HEK293 (cell line): ENCODE measurements at regions not wholly inside any gene's neighbourhood (a gene's known extent, or its start where the extent isn't known, plus 50 kb on each side); places are given as distances from the start of the nearest gene placed in this dataset.
A peak's percentile ranks its signal among the peaks of the same experiment; 100 is the strongest.

Experiments used
- GFI1B ChIP-seq: fragments of 450-650 bp; formaldehyde crosslinking; IDR thresholded peaks from 2 replicates; pipeline ENCODE4 v1.5.1; 2016; ENCODE audit warnings: missing biosample characterization, missing genetic modification characterization
- GLIS1 ChIP-seq: fragments of 450-650 bp; formaldehyde crosslinking; IDR thresholded peaks from 2 replicates; pipeline ENCODE4 v1.5.1; 2016; ENCODE audit warnings: missing biosample characterization, missing genetic modification characterization
- IKZF3 ChIP-seq: fragments of 450-650 bp; IDR thresholded peaks from 2 replicates; pipeline ENCODE4 v1.5.0; 2018; ENCODE audit warnings: missing biosample characterization, mild to moderate bottlenecking, missing genetic modification characterization, moderate library complexity
- PRDM1 ChIP-seq: fragments of 450-650 bp; formaldehyde crosslinking; IDR thresholded peaks from 2 replicates; pipeline ENCODE4; 2016; ENCODE audit warnings: missing biosample characterization, missing genetic modification characterization
- SALL2 ChIP-seq: fragments of 450-650 bp; formaldehyde crosslinking; IDR thresholded peaks from 2 replicates; pipeline ENCODE4 v1.5.0; 2017; ENCODE audit warnings: missing biosample characterization, mild to moderate bottlenecking, missing genetic modification characterization, borderline replicate concordance
- SP3 ChIP-seq: fragments of 450-650 bp; formaldehyde crosslinking; IDR thresholded peaks from 2 replicates; pipeline ENCODE4 v1.5.1; 2016; ENCODE audit warnings: missing biosample characterization, missing genetic modification characterization
- TCF7L2 ChIP-seq: IDR thresholded peaks from 2 replicates; pipeline ENCODE4 v1.6.1; 2011; ENCODE audit warnings: low read depth, mild to moderate bottlenecking, inconsistent platforms, low read length, moderate library complexity, borderline replicate concordance
- ZBTB10 ChIP-seq: fragments of 450-650 bp; formaldehyde crosslinking; IDR thresholded peaks from 2 replicates; pipeline ENCODE4 v1.5.1; 2016; ENCODE audit warnings: missing biosample characterization, missing genetic modification characterization
- ZBTB49 ChIP-seq: fragments of 450-650 bp; formaldehyde crosslinking; IDR thresholded peaks from 2 replicates; pipeline ENCODE4 v1.5.1; 2016; ENCODE audit warnings: missing biosample characterization, missing genetic modification characterization, low read depth
- ZFP41 ChIP-seq: fragments of 450-650 bp; formaldehyde crosslinking; IDR thresholded peaks from 2 replicates; pipeline ENCODE4 v1.5.1; 2016; ENCODE audit warnings: missing biosample characterization, missing genetic modification characterization, borderline replicate concordance
- ZNF174 ChIP-seq: fragments of 450-650 bp; formaldehyde crosslinking; IDR thresholded peaks from 2 replicates; pipeline ENCODE4 v1.5.0; 2017; ENCODE audit warnings: missing biosample characterization, mild to moderate bottlenecking, missing genetic modification characterization
- ZNF175 ChIP-seq: fragments of 450-650 bp; formaldehyde crosslinking; IDR thresholded peaks from 2 replicates; pipeline ENCODE4 v1.5.1; 2016; ENCODE audit warnings: missing biosample characterization, missing genetic modification characterization
- ZNF221 ChIP-seq: fragments of 450-650 bp; formaldehyde crosslinking; IDR thresholded peaks from 2 replicates; pipeline ENCODE4 v1.5.1; 2017; ENCODE audit warnings: missing biosample characterization, missing genetic modification characterization, borderline replicate concordance
- ZNF23 ChIP-seq: fragments of 450-650 bp; formaldehyde crosslinking; IDR thresholded peaks from 2 replicates; pipeline ENCODE4 v1.5.1; 2016; ENCODE audit warnings: missing biosample characterization, missing genetic modification characterization, borderline replicate concordance
- ZNF280C ChIP-seq: fragments of 450-650 bp; formaldehyde crosslinking; IDR thresholded peaks from 2 replicates; pipeline ENCODE4 v1.5.1; 2016; ENCODE audit warnings: missing biosample characterization, missing genetic modification characterization
- ZNF292 ChIP-seq: fragments of 450-650 bp; formaldehyde crosslinking; IDR thresholded peaks from 2 replicates; pipeline ENCODE4 v1.5.1; 2016; ENCODE audit warnings: low read depth, missing biosample characterization, missing genetic modification characterization, borderline replicate concordance
- ZNF416 ChIP-seq: fragments of 450-650 bp; formaldehyde crosslinking; IDR thresholded peaks from 2 replicates; pipeline ENCODE4 v1.5.1; 2016; ENCODE audit warnings: missing biosample characterization, missing genetic modification characterization
- ZNF473 ChIP-seq: fragments of 450-650 bp; formaldehyde crosslinking; IDR thresholded peaks from 2 replicates; pipeline ENCODE4 v1.5.1; 2017; ENCODE audit warnings: missing biosample characterization, missing genetic modification characterization
- ZNF521 ChIP-seq: fragments of 450-650 bp; formaldehyde crosslinking; IDR thresholded peaks from 2 replicates; pipeline ENCODE4 v1.5.1; 2017; ENCODE audit warnings: missing biosample characterization, mild to moderate bottlenecking, missing genetic modification characterization
- ZNF555 ChIP-seq: fragments of 450-650 bp; formaldehyde crosslinking; conservative IDR thresholded peaks from 2 replicates; pipeline ENCODE4 v1.5.1; 2017; ENCODE audit warnings: missing biosample characterization, mild to moderate bottlenecking, missing genetic modification characterization, inconsistent platforms
- ZNF571 ChIP-seq: fragments of 450-650 bp; formaldehyde crosslinking; IDR thresholded peaks from 2 replicates; pipeline ENCODE4 v1.5.0; 2017; ENCODE audit warnings: missing biosample characterization, missing genetic modification characterization
- ZNF677 ChIP-seq: fragments of 450-650 bp; IDR thresholded peaks from 2 replicates; pipeline ENCODE4 v1.5.0; 2018; ENCODE audit warnings: missing biosample characterization, mild to moderate bottlenecking, missing genetic modification characterization, moderate library complexity
- ZNF768 ChIP-seq: fragments of 450-650 bp; formaldehyde crosslinking; IDR thresholded peaks from 2 replicates; pipeline ENCODE4 v1.5.1; 2018; ENCODE audit warnings: missing biosample characterization, mild to moderate bottlenecking, missing genetic modification characterization
- ZNF792 ChIP-seq: fragments of 450-650 bp; formaldehyde crosslinking; IDR thresholded peaks from 2 replicates; pipeline ENCODE4 v1.5.1; 2016; ENCODE audit warnings: missing biosample characterization, missing genetic modification characterization
- ZXDB ChIP-seq: fragments of 450-650 bp; formaldehyde crosslinking; IDR thresholded peaks from 2 replicates; pipeline ENCODE4 v1.5.1; 2016; ENCODE audit warnings: missing biosample characterization, missing genetic modification characterization
- TF ChIP-seq, protein P1 (sequence below): fragments of 450-650 bp; formaldehyde crosslinking; IDR thresholded peaks from 2 replicates; pipeline ENCODE4; 2016; ENCODE audit warnings: missing biosample characterization, missing genetic modification characterization
- TF ChIP-seq, protein P2 (sequence below): fragments of 450-650 bp; formaldehyde crosslinking; IDR thresholded peaks from 2 replicates; pipeline ENCODE4 v1.5.1; 2016; ENCODE audit warnings: missing biosample characterization, missing genetic modification characterization
- TF ChIP-seq, protein P3 (sequence below): fragments of 450-650 bp; formaldehyde crosslinking; optimal IDR thresholded peaks from 2 replicates; pipeline ENCODE3; 2016; ENCODE audit warnings: missing biosample characterization, mild to moderate bottlenecking, missing genetic modification characterization

DNA sequence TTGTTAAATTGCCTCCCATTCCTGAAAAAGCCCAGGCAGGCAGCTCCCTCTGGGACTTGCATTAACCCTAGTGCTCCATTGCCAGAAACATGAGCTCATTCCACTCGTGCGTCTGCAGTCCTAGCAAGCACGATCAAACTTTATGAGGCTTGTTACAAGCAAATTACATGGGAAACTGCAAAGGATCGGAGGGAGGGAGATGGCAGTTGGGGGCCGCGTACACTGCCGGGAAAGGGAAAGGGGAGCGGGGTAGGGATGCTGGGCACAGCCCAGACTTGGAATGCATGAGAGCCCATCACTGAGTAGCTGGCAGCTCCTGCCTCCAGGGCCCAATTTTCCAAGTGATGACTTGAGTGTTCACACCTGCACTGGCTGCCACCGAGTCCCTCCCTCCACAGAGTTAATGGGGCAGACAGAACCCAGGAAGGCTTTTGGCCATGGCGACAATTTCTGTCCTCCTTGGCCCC lies 169.9 kb downstream of the BRINP2 start (continued):
- TF ChIP-seq ZBTB10 = no peak
- TF ChIP-seq ZFP41 = no peak
- TF ChIP-seq ZNF292 (tag by site-specific recombination) = no peak
- no peak for TF ChIP-seq ZNF473 (tag by site-specific recombination)
- no peak for TF ChIP-seq TCF7L2
- TF ChIP-seq ZBTB49 (tag by site-specific recombination) = no peak
- TF ChIP-seq ZNF416 = no peak
- no peak for TF ChIP-seq ZNF677 (tag by site-specific recombination)
- TF ChIP-seq IKZF3 = peak; percentile 87
- no peak for TF ChIP-seq ZNF792 (tag by site-specific recombination)
- TF ChIP-seq SALL2 (tag by site-specific recombination) = no peak
- no peak for TF ChIP-seq ZXDB
- no peak for TF ChIP-seq SP3 (tag by site-specific recombination)
- no peak for TF ChIP-seq ZNF280C
- TF ChIP-seq ZNF768 (tag by site-specific recombination) = no peak
- no peak for TF ChIP-seq ZNF221 (tag by site-specific recombination)
- TF ChIP-seq, protein P1, sequence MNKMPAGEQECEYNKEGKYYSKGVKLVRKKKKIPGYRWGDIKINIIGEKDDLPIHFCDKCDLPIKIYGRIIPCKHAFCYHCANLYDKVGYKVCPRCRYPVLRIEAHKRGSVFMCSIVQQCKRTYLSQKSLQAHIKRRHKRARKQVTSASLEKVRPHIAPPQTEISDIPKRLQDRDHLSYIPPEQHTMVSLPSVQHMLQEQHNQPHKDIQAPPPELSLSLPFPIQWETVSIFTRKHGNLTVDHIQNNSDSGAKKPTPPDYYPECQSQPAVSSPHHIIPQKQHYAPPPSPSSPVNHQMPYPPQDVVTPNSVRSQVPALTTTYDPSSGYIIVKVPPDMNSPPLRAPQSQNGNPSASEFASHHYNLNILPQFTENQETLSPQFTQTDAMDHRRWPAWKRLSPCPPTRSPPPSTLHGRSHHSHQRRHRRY = no peak
- TF ChIP-seq, protein P2, sequence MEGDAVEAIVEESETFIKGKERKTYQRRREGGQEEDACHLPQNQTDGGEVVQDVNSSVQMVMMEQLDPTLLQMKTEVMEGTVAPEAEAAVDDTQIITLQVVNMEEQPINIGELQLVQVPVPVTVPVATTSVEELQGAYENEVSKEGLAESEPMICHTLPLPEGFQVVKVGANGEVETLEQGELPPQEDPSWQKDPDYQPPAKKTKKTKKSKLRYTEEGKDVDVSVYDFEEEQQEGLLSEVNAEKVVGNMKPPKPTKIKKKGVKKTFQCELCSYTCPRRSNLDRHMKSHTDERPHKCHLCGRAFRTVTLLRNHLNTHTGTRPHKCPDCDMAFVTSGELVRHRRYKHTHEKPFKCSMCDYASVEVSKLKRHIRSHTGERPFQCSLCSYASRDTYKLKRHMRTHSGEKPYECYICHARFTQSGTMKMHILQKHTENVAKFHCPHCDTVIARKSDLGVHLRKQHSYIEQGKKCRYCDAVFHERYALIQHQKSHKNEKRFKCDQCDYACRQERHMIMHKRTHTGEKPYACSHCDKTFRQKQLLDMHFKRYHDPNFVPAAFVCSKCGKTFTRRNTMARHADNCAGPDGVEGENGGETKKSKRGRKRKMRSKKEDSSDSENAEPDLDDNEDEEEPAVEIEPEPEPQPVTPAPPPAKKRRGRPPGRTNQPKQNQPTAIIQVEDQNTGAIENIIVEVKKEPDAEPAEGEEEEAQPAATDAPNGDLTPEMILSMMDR (tag by site-specific recombination) = no peak
- TF ChIP-seq GFI1B (tag by site-specific recombination) = no peak
- TF ChIP-seq ZNF174 (tag by site-specific recombination) = no peak
- no peak for TF ChIP-seq ZNF571 (tag by site-specific recombination)
- no peak for TF ChIP-seq ZNF23 (tag by site-specific recombination)
- no peak for TF ChIP-seq ZNF521 (tag by site-specific recombination)
- TF ChIP-seq ZNF555 (tag by site-specific recombination) = no peak
- TF ChIP-seq, protein P3, sequence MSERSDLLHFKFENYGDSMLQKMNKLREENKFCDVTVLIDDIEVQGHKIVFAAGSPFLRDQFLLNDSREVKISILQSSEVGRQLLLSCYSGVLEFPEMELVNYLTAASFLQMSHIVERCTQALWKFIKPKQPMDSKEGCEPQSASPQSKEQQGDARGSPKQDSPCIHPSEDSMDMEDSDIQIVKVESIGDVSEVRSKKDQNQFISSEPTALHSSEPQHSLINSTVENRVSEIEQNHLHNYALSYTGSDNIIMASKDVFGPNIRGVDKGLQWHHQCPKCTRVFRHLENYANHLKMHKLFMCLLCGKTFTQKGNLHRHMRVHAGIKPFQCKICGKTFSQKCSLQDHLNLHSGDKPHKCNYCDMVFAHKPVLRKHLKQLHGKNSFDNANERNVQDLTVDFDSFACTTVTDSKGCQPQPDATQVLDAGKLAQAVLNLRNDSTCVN (tag by site-specific recombination) = peak; percentile 22
- TF ChIP-seq GLIS1 (tag by site-specific recombination) = peak; percentile 97
- no peak for TF ChIP-seq PRDM1
- no peak for TF ChIP-seq ZNF175 (tag by site-specific recombination)
